ENCODE measurements at regions not wholly inside any gene's neighbourhood (a gene's known extent, or its start where the extent isn't known, plus 50 kb on each side); places are given as distances from the start of the nearest gene placed in this dataset.
A peak's percentile ranks its signal among the peaks of the same experiment; 100 is the strongest.

DNA sequence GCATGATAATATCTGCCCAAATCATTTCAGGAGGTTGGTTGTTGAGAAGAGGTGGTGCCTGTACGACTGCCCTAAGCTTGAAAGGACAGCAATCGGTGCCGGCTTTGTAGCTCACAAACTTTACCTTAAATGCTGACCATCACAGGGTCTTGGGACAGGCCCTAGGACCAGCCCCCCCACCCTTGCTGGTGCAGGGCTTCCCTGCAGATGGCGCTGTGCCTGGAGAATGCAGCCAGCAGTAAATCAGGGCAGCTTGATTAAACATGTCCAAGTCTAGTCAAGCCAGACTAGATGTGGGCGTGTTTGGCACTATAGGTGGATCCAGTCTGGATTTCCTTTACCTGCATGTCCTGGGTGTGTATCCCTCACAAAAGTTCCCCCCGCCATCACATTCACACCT, 135.5 kb upstream of the CRHR1 start:
- no peak overlapping the region for H2AFZ ChIP-seq (ENCODE audit: low read length)
- no peaks in the 10 kb centered on the region for H3K9me3 ChIP-seq (ENCODE audit: low read length)
- H3K9ac ChIP-seq (ENCODE audit: low read length) = no peak overlapping the region
- H4K20me1 ChIP-seq (ENCODE audit: insufficient read depth, low read depth, low read length) = no peaks in the 10 kb centered on the region
- H3K79me2 ChIP-seq (ENCODE audit: low read length) = no peaks in the 10 kb centered on the region
- H3K4me2 ChIP-seq (ENCODE audit: low read depth, low read length, poor library complexity, severe bottlenecking) = no peak overlapping the region
- no peaks in the 10 kb centered on the region for H3K9me2 ChIP-seq (replicated peaks; ENCODE audit: insufficient read depth, low read length)
- no peak overlapping the region for H3K4me3 ChIP-seq (ENCODE audit: low read length)
- no peak overlapping the region for H3K27ac ChIP-seq (ENCODE audit: low read length)
- peaks cover 8% of the 10 kb centered on the region; the same call in 1 of the 2 replicates for H3K4me1 ChIP-seq (ENCODE audit: low read length)
- peak; percentile 57 for DNase-seq
- no peaks in the 10 kb centered on the region for H3K27me3 ChIP-seq (ENCODE audit: low read length)
- H3K36me3 ChIP-seq (ENCODE audit: insufficient read depth, low read length) = no peaks in the 10 kb centered on the region

DNA sequence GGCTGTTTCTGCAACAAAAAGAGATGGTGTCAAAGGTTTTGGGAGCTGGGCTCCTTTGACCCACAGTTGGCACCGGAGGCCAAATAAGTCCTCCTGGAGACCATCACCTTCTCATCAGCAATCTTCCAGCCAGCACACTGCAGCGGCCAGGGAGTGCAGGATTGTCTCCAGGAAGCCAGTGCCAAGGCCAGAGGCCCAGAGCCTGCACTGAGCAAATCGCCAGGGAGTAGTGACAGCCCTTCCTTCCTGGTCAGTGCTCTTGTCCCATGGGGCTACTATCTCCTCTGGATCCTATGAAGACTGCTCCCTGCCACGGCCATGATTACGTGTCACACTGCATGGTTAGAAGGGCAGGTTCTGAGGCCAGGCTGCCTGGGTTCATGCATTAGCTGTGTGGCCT, 134.3 kb upstream of the CRHR1 start:
- Histone ChIP-seq H3K79me2 (ENCODE audit: low read length) (no peaks in the 10 kb centered on the region), H3K4me1 (ENCODE audit: low read length) (peaks cover 8% of the 10 kb centered on the region; the same call in 1 of the 2 replicates), H3K4me3 (ENCODE audit: low read length) (no peak overlapping the region), H3K4me2 (ENCODE audit: low read depth, low read length, poor library complexity, severe bottlenecking) (no peak overlapping the region), H3K9me2 (replicated peaks; ENCODE audit: insufficient read depth, low read length) (no peaks in the 10 kb centered on the region), H3K27me3 (ENCODE audit: low read length) (no peaks in the 10 kb centered on the region), H3K27ac (ENCODE audit: low read length) (no peak overlapping the region), H4K20me1 (ENCODE audit: insufficient read depth, low read depth, low read length) (no peaks in the 10 kb centered on the region), H3K9me3 (ENCODE audit: low read length) (no peaks in the 10 kb centered on the region), H3K9ac (ENCODE audit: low read length) (no peak overlapping the region), H2AFZ (ENCODE audit: low read length) (no peak overlapping the region), H3K36me3 (ENCODE audit: insufficient read depth, low read length) (no peaks in the 10 kb centered on the region)
- no peak for DNase-seq

DNA sequence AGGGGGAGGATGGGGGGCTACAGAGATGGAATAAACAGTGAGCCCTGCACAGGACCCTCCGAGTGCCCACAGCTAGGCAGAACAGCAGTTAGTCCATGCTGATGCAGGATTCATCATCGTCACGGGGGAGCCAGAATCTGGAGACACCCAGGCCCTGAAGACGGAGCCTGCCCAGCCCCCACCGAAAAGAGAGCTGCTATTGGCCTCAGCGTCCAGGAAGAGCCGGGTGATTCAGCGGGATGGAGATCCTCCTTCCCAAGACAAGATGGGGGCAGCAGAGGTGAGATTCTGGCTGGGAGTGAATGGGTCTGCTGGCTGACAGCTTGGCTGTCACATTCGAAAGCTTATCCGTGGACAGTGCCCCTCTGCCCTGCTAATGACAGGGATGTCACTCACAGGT, 133.6 kb upstream of the CRHR1 start:
- no peak for DNase-seq
- Histone ChIP-seq H3K27me3 (ENCODE audit: low read length) (no peaks in the 10 kb centered on the region), H3K9me3 (ENCODE audit: low read length) (no peaks in the 10 kb centered on the region), H3K9ac (ENCODE audit: low read length) (no peak overlapping the region), H3K4me2 (ENCODE audit: low read depth, low read length, poor library complexity, severe bottlenecking) (no peak overlapping the region), H3K27ac (ENCODE audit: low read length) (no peak overlapping the region), H3K79me2 (ENCODE audit: low read length) (no peaks in the 10 kb centered on the region), H4K20me1 (ENCODE audit: insufficient read depth, low read depth, low read length) (no peaks in the 10 kb centered on the region), H3K4me3 (ENCODE audit: low read length) (no peak overlapping the region), H2AFZ (ENCODE audit: low read length) (no peak overlapping the region), H3K36me3 (ENCODE audit: insufficient read depth, low read length) (no peaks in the 10 kb centered on the region), H3K9me2 (replicated peaks; ENCODE audit: insufficient read depth, low read length) (no peaks in the 10 kb centered on the region), H3K4me1 (ENCODE audit: low read length) (peaks cover 8% of the 10 kb centered on the region; the same call in 1 of the 2 replicates)

DNA sequence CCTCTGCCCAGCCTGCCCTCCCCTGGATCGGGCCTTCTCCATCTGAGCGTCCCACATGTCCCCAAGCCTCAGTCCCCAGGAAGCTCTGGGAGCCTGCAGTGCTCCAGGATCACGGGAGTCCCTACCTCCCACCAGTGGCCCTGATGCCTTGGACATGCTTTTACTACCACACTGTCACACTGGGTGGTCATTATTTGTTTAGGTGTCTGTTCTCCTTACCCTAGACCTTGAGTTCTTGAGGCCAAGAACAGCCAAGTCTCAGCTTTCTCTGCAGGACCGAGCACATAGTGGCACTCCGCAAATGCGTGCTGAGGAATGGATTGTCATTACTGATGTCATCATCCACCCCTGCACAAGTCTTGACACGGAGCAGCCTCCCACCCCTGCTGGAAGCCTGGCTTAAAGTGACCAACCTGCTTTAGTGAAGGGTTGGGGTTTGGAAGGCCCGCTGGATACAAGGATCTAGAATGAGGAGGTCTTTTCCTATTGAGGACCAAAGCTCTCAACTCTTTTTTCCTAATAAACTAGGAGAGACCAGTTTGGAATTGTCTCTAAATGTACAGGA, 132.9 kb upstream of the CRHR1 start:
- H3K4me2 ChIP-seq (ENCODE audit: low read depth, low read length, poor library complexity, severe bottlenecking) = no peak overlapping the region
- no peak overlapping the region for H3K4me3 ChIP-seq (ENCODE audit: low read length)
- H2AFZ ChIP-seq (ENCODE audit: low read length) = no peak overlapping the region
- H3K9ac ChIP-seq (ENCODE audit: low read length) = no peak overlapping the region
- H3K4me1 ChIP-seq (ENCODE audit: low read length) = peaks cover 5% of the 10 kb centered on the region; the same call in 1 of the 2 replicates
- H3K79me2 ChIP-seq (ENCODE audit: low read length) = no peaks in the 10 kb centered on the region
- no peaks in the 10 kb centered on the region for H3K27me3 ChIP-seq (ENCODE audit: low read length)
- H3K9me3 ChIP-seq (ENCODE audit: low read length) = no peaks in the 10 kb centered on the region
- no peaks in the 10 kb centered on the region for H4K20me1 ChIP-seq (ENCODE audit: insufficient read depth, low read depth, low read length)
- H3K27ac ChIP-seq (ENCODE audit: low read length) = no peak overlapping the region
- no peak for DNase-seq
- H3K36me3 ChIP-seq (ENCODE audit: insufficient read depth, low read length) = no peaks in the 10 kb centered on the region
- H3K9me2 ChIP-seq (replicated peaks; ENCODE audit: insufficient read depth, low read length) = no peaks in the 10 kb centered on the region

DNA sequence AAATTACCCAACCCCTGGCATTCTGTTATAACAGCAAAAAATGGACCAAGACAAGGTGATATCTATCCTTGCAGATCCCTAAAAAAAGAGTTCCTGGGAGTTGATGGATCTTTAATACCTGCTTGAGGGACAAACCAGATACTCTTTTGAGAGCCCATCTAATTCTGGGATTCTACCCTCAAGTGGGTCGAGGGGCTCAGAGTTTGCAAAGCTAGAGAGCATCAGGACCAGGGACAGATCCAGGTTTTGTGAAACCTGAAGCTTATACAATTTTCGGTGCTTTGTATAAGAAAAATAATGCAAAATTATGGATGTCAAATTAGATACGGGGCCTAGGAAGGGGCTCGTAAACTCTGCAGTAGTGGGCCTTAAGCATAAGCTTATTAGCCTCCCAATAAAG, 130.5 kb upstream of the CRHR1 start:
- Histone ChIP-seq H4K20me1 (ENCODE audit: insufficient read depth, low read depth, low read length) (no peaks in the 10 kb centered on the region), H3K9me3 (ENCODE audit: low read length) (no peaks in the 10 kb centered on the region), H3K79me2 (ENCODE audit: low read length) (no peaks in the 10 kb centered on the region), H3K4me3 (ENCODE audit: low read length) (no peak overlapping the region), H3K36me3 (ENCODE audit: insufficient read depth, low read length) (no peaks in the 10 kb centered on the region), H2AFZ (ENCODE audit: low read length) (no peak overlapping the region), H3K27me3 (ENCODE audit: low read length) (no peaks in the 10 kb centered on the region), H3K9ac (ENCODE audit: low read length) (no peak overlapping the region), H3K9me2 (replicated peaks; ENCODE audit: insufficient read depth, low read length) (no peaks in the 10 kb centered on the region), H3K4me2 (ENCODE audit: low read depth, low read length, poor library complexity, severe bottlenecking) (no peak overlapping the region), H3K4me1 (ENCODE audit: low read length) (no peaks in the 10 kb centered on the region), H3K27ac (ENCODE audit: low read length) (no peak overlapping the region)
- DNase-seq = no peak

DNA sequence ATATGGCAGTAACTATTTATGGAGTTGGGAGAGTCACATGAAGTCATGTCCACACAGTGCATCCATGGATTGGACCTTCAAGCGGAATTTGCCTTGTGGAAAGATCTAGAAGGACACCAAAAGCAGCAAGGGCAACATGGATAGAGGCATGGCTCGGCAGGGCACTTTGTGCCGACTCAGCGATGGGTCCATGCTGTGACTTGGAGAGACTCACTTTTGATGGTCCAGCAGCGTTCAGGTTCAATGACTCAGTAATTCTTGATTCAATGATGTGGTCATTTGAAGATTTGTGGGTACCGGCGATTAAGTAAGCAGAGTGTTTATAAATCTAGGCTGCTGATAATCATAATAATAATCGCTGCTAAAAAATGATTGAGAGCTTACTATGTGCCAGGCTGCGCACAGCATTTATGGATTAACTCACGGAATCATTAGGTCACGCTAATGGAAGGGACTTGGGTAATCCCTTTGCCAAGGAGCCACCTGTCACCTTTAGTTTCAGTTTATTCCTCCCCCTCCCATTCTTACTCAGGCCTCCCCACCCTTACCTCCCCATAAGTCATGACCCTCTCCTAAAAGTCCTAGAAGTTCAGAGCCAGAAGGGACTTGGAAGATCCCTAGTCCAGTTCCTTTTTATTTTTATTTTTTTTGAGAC, 127.5 kb upstream of the CRHR1 start:
- no peak for DNase-seq
- Histone ChIP-seq H3K9me2 (replicated peaks; ENCODE audit: insufficient read depth, low read length) (no peaks in the 10 kb centered on the region), H3K4me2 (ENCODE audit: low read depth, low read length, poor library complexity, severe bottlenecking) (no peak overlapping the region), H3K4me3 (ENCODE audit: low read length) (no peak overlapping the region), H3K9ac (ENCODE audit: low read length) (no peak overlapping the region), H3K36me3 (ENCODE audit: insufficient read depth, low read length) (no peaks in the 10 kb centered on the region), H3K79me2 (ENCODE audit: low read length) (no peaks in the 10 kb centered on the region), H3K27ac (ENCODE audit: low read length) (no peak overlapping the region), H2AFZ (ENCODE audit: low read length) (no peak overlapping the region), H3K27me3 (ENCODE audit: low read length) (0 out of 2 replicates have a peak, but pooled peaks cover under 1% of the 10 kb centered on the region), H4K20me1 (ENCODE audit: insufficient read depth, low read depth, low read length) (no peaks in the 10 kb centered on the region), H3K9me3 (ENCODE audit: low read length) (no peaks in the 10 kb centered on the region), H3K4me1 (ENCODE audit: low read length) (no peaks in the 10 kb centered on the region)

DNA sequence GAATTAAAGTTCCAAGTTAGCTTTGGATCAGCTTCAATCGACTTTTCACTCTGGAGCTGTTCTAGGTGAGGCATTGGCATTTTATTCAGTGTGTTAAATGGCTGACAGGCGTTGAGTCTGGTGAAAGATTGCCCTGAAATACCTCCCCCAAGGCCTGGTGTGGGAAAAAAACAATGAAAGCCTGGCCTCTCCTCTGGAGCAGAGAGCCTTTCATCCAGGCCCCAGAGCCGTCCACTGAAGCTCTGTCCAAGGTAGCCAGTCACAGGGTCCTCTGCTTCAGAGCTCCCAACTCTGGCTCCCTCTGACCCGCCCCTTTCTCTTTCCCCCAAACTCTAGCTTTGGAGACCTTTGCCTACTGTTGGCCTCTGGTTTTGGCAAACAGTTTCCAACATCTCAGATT, 123.6 kb upstream of the CRHR1 start:
- no peaks in the 10 kb centered on the region for H4K20me1 ChIP-seq (ENCODE audit: insufficient read depth, low read depth, low read length)
- no peak overlapping the region for H3K4me2 ChIP-seq (ENCODE audit: low read depth, low read length, poor library complexity, severe bottlenecking)
- no peak overlapping the region for H3K9ac ChIP-seq (ENCODE audit: low read length)
- H3K27me3 ChIP-seq (ENCODE audit: low read length) = 0 out of 2 replicates have a peak, but pooled peaks cover 2% of the 10 kb centered on the region
- DNase-seq = no peak
- no peak overlapping the region for H3K4me3 ChIP-seq (ENCODE audit: low read length)
- H3K9me3 ChIP-seq (ENCODE audit: low read length) = no peaks in the 10 kb centered on the region
- no peaks in the 10 kb centered on the region for H3K79me2 ChIP-seq (ENCODE audit: low read length)
- H3K4me1 ChIP-seq (ENCODE audit: low read length) = no peaks in the 10 kb centered on the region
- H3K9me2 ChIP-seq (replicated peaks; ENCODE audit: insufficient read depth, low read length) = no peaks in the 10 kb centered on the region
- H2AFZ ChIP-seq (ENCODE audit: low read length) = no peak overlapping the region
- no peak overlapping the region for H3K27ac ChIP-seq (ENCODE audit: low read length)
- no peaks in the 10 kb centered on the region for H3K36me3 ChIP-seq (ENCODE audit: insufficient read depth, low read length)

DNA sequence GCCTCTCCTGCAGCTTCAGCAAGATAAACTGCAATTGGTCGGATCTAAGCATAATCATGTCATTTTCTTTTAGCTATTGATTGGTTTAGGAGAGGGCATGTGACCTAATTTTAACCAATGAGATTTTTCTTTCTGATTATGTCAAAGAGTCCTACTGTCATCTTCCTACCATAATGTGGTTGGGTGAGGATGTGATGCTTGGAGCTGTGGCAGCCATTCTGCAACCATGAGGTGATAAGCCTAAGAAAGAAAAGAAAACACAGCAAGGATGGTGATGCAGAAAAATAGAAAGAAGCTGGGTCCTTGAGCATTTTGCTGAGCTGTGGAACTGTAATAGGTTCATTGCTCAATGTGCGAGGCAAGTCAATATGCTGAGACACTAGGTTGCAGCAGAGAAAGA, 121.7 kb upstream of the CRHR1 start:
- H3K27me3 ChIP-seq (ENCODE audit: low read length) = 0 out of 2 replicates have a peak, but pooled peaks cover 2% of the 10 kb centered on the region
- no peaks in the 10 kb centered on the region for H3K9me2 ChIP-seq (replicated peaks; ENCODE audit: insufficient read depth, low read length)
- no peak overlapping the region for H3K4me2 ChIP-seq (ENCODE audit: low read depth, low read length, poor library complexity, severe bottlenecking)
- no peaks in the 10 kb centered on the region for H3K4me1 ChIP-seq (ENCODE audit: low read length)
- no peak overlapping the region for H2AFZ ChIP-seq (ENCODE audit: low read length)
- no peak overlapping the region for H3K9ac ChIP-seq (ENCODE audit: low read length)
- H3K4me3 ChIP-seq (ENCODE audit: low read length) = no peak overlapping the region
- no peaks in the 10 kb centered on the region for H3K9me3 ChIP-seq (ENCODE audit: low read length)
- H3K27ac ChIP-seq (ENCODE audit: low read length) = no peak overlapping the region
- H3K36me3 ChIP-seq (ENCODE audit: insufficient read depth, low read length) = no peaks in the 10 kb centered on the region
- no peak for DNase-seq
- no peaks in the 10 kb centered on the region for H4K20me1 ChIP-seq (ENCODE audit: insufficient read depth, low read depth, low read length)
- no peaks in the 10 kb centered on the region for H3K79me2 ChIP-seq (ENCODE audit: low read length)
